Type B pancreatic cell (in vitro differentiated cells): ENCODE measurements at regions not wholly inside any gene's neighbourhood (a gene's known extent, or its start where the extent isn't known, plus 50 kb on each side); places are given as distances from the start of the nearest gene placed in this dataset.

Experiments
- DNase-seq: peaks from one replicate; pipeline ENCODE4 v3.0.0; 2021; ENCODE audit warnings: mixed read lengths; ENCODE audit not compliant: unreplicated experiment; ENCODE audit errors: extremely low spot score
- H3K27ac Mint-ChIP-seq: 2 replicates; pipeline ENCODE4 v1.8.0; 2021; ENCODE audit warnings: mild to moderate bottlenecking, mixed read lengths
- H3K27me3 Mint-ChIP-seq: 2 replicates; pipeline ENCODE4 v1.8.0; 2021; ENCODE audit warnings: mixed read lengths
- H3K36me3 Mint-ChIP-seq: 2 replicates; pipeline ENCODE4 v1.8.0; 2021; ENCODE audit warnings: mixed read lengths
- H3K4me1 Mint-ChIP-seq: one replicate; pipeline ENCODE4 v1.8.0; 2021; ENCODE audit warnings: mixed read lengths; ENCODE audit not compliant: unreplicated experiment
- H3K4me3 Mint-ChIP-seq: 2 replicates; pipeline ENCODE4 v1.8.0; 2021; ENCODE audit warnings: mild to moderate bottlenecking, mixed read lengths
- H3K9me3 Mint-ChIP-seq: 2 replicates; pipeline ENCODE4 v1.8.0; 2021; ENCODE audit warnings: mixed read lengths
- TF ChIP-seq, protein P1 (sequence below): fragments of 200-600 bp; sonication (generic); conservative IDR thresholded peaks from 2 replicates; pipeline ENCODE4 v1.5.0; 2021; ENCODE audit warnings: antibody characterized with exemption, mild to moderate bottlenecking

GRCh38 chr6:20036141-20036677, 176.1 kb downstream of the MBOAT1 start:
- peaks cover 5% of the 10 kb centered on the region for H3K9me3 Mint-ChIP-seq
- no peak for DNase-seq
- no peaks in the 10 kb centered on the region for H3K36me3 Mint-ChIP-seq
- H3K27ac Mint-ChIP-seq = no peak overlapping the region
- TF ChIP-seq, protein P1, sequence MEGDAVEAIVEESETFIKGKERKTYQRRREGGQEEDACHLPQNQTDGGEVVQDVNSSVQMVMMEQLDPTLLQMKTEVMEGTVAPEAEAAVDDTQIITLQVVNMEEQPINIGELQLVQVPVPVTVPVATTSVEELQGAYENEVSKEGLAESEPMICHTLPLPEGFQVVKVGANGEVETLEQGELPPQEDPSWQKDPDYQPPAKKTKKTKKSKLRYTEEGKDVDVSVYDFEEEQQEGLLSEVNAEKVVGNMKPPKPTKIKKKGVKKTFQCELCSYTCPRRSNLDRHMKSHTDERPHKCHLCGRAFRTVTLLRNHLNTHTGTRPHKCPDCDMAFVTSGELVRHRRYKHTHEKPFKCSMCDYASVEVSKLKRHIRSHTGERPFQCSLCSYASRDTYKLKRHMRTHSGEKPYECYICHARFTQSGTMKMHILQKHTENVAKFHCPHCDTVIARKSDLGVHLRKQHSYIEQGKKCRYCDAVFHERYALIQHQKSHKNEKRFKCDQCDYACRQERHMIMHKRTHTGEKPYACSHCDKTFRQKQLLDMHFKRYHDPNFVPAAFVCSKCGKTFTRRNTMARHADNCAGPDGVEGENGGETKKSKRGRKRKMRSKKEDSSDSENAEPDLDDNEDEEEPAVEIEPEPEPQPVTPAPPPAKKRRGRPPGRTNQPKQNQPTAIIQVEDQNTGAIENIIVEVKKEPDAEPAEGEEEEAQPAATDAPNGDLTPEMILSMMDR = no peak
- peaks cover 4% of the 10 kb centered on the region for H3K4me1 Mint-ChIP-seq
- H3K27me3 Mint-ChIP-seq = no peaks in the 10 kb centered on the region
- H3K4me3 Mint-ChIP-seq = no peak overlapping the region

GRCh38 chr6:20038410-20039204, 173.7 kb downstream of the MBOAT1 start:
- no peak for DNase-seq
- no peaks in the 10 kb centered on the region for H3K27me3 Mint-ChIP-seq
- peaks cover 11% of the 10 kb centered on the region for H3K9me3 Mint-ChIP-seq
- peaks cover 8% of the 10 kb centered on the region for H3K36me3 Mint-ChIP-seq
- TF ChIP-seq, protein P1 = no peak
- H3K4me1 Mint-ChIP-seq = peaks cover 4% of the 10 kb centered on the region
- no peak overlapping the region for H3K27ac Mint-ChIP-seq
- no peak overlapping the region for H3K4me3 Mint-ChIP-seq

- TF ChIP-seq, protein P1 = no peak
- DNase-seq = no peak
- Mint-ChIP-seq H3K4me1 (no peaks in the 10 kb centered on the region), H3K36me3 (peaks cover 8% of the 10 kb centered on the region), H3K27ac (no peak overlapping the region), H3K4me3 (no peak overlapping the region), H3K9me3 (peaks cover 11% of the 10 kb centered on the region), H3K27me3 (peaks cover 5% of the 10 kb centered on the region)
Observed at GRCh38 chr6:20044883-20045282, 167.4 kb downstream of the MBOAT1 start.
